Liver (tissue), 8 donors: ENCODE measurements at regions not wholly inside any gene's neighbourhood (a gene's known extent, or its start where the extent isn't known, plus 50 kb on each side); places are given as distances from the start of the nearest gene placed in this dataset.

Experiments
- DNase-seq: peaks from one replicate; pipeline ENCODE4 v3.0.0-alpha.2; 2017; ENCODE audit warnings: low spot score
- H3K27ac ChIP-seq, 2 donors: one replicate each; pipeline ENCODE4 v1.7.0; 2013; ENCODE audit warnings: inconsistent platforms in 2 of 2, low read length in 2 of 2, control low read depth in 1 of 2, low read depth in 1 of 2, mild to moderate bottlenecking in 1 of 2
- H3K27me3 ChIP-seq, 4 donors: one replicate each; pipeline versions ENCODE4 v1.6.1 to v1.7.0; 2013; ENCODE audit warnings: low read length in 3 of 4, inconsistent platforms in 1 of 4, mild to moderate bottlenecking in 1 of 4, moderate library complexity in 1 of 4; ENCODE audit not compliant: control insufficient read depth in 4 of 4, insufficient read depth in 4 of 4
- H3K36me3 ChIP-seq, 4 donors: one replicate each; pipeline versions ENCODE4 v1.6.1 to v1.7.0; 2013; ENCODE audit warnings: low read length in 3 of 4, mild to moderate bottlenecking in 3 of 4, low read depth in 1 of 4, moderate library complexity in 1 of 4; ENCODE audit not compliant: control insufficient read depth in 4 of 4, insufficient read depth in 3 of 4
- H3K4me1 ChIP-seq, 4 donors: one replicate each; pipeline versions ENCODE4 v1.6.1 to v1.7.0; 2013; ENCODE audit warnings: low read length in 3 of 4, mild to moderate bottlenecking in 3 of 4, moderate library complexity in 1 of 4; ENCODE audit not compliant: control insufficient read depth in 4 of 4, insufficient read depth in 4 of 4
- H3K4me3 ChIP-seq, 3 donors: one replicate each; pipeline versions ENCODE4 v1.6.1 to v1.7.0; 2013; ENCODE audit warnings: low read length in 3 of 3, control low read depth in 1 of 3, low read depth in 1 of 3, mild to moderate bottlenecking in 1 of 3
- H3K9ac ChIP-seq, 2 donors: one replicate each; pipeline ENCODE4 v1.7.0; 2013; ENCODE audit warnings: low read length in 2 of 2, mild to moderate bottlenecking in 2 of 2, moderate library complexity in 2 of 2, control low read depth in 1 of 2, low read depth in 1 of 2
- H3K9me3 ChIP-seq, 4 donors: one replicate each; pipeline versions ENCODE4 v1.6.1 to v1.7.0; 2013; ENCODE audit warnings: low read length in 3 of 4; ENCODE audit not compliant: control insufficient read depth in 4 of 4
- ATF3 ChIP-seq: IDR thresholded peaks from 2 replicates; pipeline ENCODE4 v1.6.1; 2016; ENCODE audit warnings: antibody characterized with exemption
- EGR1 ChIP-seq, 2 donors: IDR thresholded peaks; 2 replicates each; pipeline ENCODE4 v1.6.1; 2016 to 2018; ENCODE audit warnings: antibody characterized with exemption in 2 of 2, low read depth in 2 of 2
- FOXA1 ChIP-seq: IDR thresholded peaks from 2 replicates; pipeline ENCODE4 v1.6.1; 2016; ENCODE audit warnings: antibody characterized with exemption
- FOXA2 ChIP-seq: IDR thresholded peaks from 2 replicates; pipeline ENCODE4 v1.6.1; 2016; ENCODE audit warnings: antibody characterized with exemption
- GABPA ChIP-seq, 2 donors: IDR thresholded peaks in 1 of 2; conservative IDR thresholded peaks in 1 of 2; 2 replicates each; pipeline ENCODE4 v1.6.1; 2016; ENCODE audit warnings: antibody characterized with exemption in 2 of 2, mild to moderate bottlenecking in 1 of 2, moderate library complexity in 1 of 2
- HNF4A ChIP-seq, 2 donors: conservative IDR thresholded peaks; 2 replicates each; pipeline ENCODE4 v1.6.1; 2016; ENCODE audit warnings: antibody characterized with exemption in 2 of 2, mild to moderate bottlenecking in 2 of 2
- HNF4G ChIP-seq: IDR thresholded peaks from 2 replicates; pipeline ENCODE4 v1.6.1; 2016; ENCODE audit warnings: antibody characterized with exemption
- JUND ChIP-seq, 2 donors: IDR thresholded peaks; 2 replicates each; pipeline ENCODE4 v1.6.1; 2016; ENCODE audit warnings: antibody characterized with exemption in 2 of 2
- MAX ChIP-seq: IDR thresholded peaks from 2 replicates; pipeline ENCODE4 v1.6.1; 2016; ENCODE audit warnings: antibody characterized with exemption
- NR2F2 ChIP-seq: IDR thresholded peaks from 2 replicates; pipeline ENCODE4 v1.6.1; 2016; ENCODE audit warnings: antibody characterized with exemption
- RAD21 ChIP-seq, 2 donors: IDR thresholded peaks; 2 replicates each; pipeline ENCODE4 v1.6.1; 2016; ENCODE audit warnings: antibody characterized with exemption in 2 of 2, mild to moderate bottlenecking in 2 of 2
- RXRA ChIP-seq, 2 donors: IDR thresholded peaks; 2 replicates each; pipeline ENCODE4 v1.6.1; 2017 to 2018; ENCODE audit warnings: antibody characterized with exemption in 2 of 2, mild to moderate bottlenecking in 1 of 2
- SP1 ChIP-seq: IDR thresholded peaks from 2 replicates; pipeline ENCODE4 v1.6.1; 2018; ENCODE audit warnings: antibody characterized with exemption, mild to moderate bottlenecking
- TAF1 ChIP-seq: conservative IDR thresholded peaks from 2 replicates; pipeline ENCODE4 v1.6.1; 2016; ENCODE audit warnings: antibody characterized with exemption, mild to moderate bottlenecking
- YY1 ChIP-seq: IDR thresholded peaks from 2 replicates; pipeline ENCODE4 v1.6.1; 2016; ENCODE audit warnings: antibody characterized with exemption, mild to moderate bottlenecking
- WGBS: extraction: QIAGEN DNeasy Blood & Tissue Kit; methylation state at CpG from one replicate; pipeline ENCODE4 v1.1.7; 2013; 5-methylcytosine and 5-hydroxymethylcytosine counted together
- TF ChIP-seq, protein P1 (sequence below): IDR thresholded peaks from 2 replicates; pipeline ENCODE4 v1.6.1; 2016; ENCODE audit warnings: antibody characterized with exemption
- TF ChIP-seq, protein P2 (sequence below): fragments of 150-350 bp; IDR thresholded peaks from 2 replicates; pipeline ENCODE4 v1.5.1; 2017; ENCODE audit warnings: improper control_type of control experiment, low read depth, low read length; ENCODE audit not compliant: missing input control
- donor health status: healthy.
- donor health status: healthy.
- donor health status: healthy.
- donor health status: healthy.
- donor health status: healthy.

DNA sequence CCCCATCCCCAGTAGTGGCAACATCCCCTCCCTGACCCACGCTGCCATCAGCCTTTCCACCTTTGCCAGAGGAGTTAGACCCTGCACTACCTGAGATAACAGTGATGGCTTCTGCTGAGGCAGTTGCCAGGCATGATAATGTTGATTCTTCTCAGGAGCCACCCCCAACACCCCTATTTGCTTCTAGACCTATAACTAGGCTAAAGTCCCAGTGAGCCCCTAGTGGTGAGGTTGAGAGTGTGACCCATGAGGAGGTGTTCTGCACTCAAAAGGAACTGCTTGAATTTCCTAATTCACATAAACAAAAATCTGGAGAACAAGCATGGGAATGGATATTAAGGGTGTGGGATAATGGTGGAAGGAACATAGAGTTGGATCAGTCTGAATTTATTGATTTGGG lies 159.6 kb upstream of the COL11A1 start:
- TF ChIP-seq FOXA1 (no peak), HNF4G (no peak), HNF4A (conservative IDR thresholded peaks at IDR 0.05) (no peak), MAX (no peak), EGR1 (IDR thresholded peaks at IDR 0.05; ENCODE audit: low read depth in 2 of 2) (no peak), TAF1 (no peak), RXRA (IDR thresholded peaks at IDR 0.05) (no peak), RAD21 (IDR thresholded peaks at IDR 0.05) (no peak)
- no peaks in the 10 kb centered on the region for H3K27me3 ChIP-seq

GRCh38 chr1:103267266-103267665 lies 158.9 kb upstream of the COL11A1 start:
- H3K27me3 ChIP-seq, result no peaks in the 10 kb centered on the region
- no peak overlapping the region for H3K27ac ChIP-seq
- H3K9ac ChIP-seq, result no peak overlapping the region
- DNase-seq, result no peak
- WGBS, result 67% methylated on average over 1 of the region's 1 CpG
- TF ChIP-seq, protein P1, sequence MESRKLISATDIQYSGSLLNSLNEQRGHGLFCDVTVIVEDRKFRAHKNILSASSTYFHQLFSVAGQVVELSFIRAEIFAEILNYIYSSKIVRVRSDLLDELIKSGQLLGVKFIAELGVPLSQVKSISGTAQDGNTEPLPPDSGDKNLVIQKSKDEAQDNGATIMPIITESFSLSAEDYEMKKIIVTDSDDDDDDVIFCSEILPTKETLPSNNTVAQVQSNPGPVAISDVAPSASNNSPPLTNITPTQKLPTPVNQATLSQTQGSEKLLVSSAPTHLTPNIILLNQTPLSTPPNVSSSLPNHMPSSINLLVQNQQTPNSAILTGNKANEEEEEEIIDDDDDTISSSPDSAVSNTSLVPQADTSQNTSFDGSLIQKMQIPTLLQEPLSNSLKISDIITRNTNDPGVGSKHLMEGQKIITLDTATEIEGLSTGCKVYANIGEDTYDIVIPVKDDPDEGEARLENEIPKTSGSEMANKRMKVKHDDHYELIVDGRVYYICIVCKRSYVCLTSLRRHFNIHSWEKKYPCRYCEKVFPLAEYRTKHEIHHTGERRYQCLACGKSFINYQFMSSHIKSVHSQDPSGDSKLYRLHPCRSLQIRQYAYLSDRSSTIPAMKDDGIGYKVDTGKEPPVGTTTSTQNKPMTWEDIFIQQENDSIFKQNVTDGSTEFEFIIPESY, result no peak
- TF ChIP-seq SP1, result no peak
- no peak for TF ChIP-seq MAX
- no peaks in the 10 kb centered on the region for H3K36me3 ChIP-seq
- H3K9me3 ChIP-seq, result no peaks in the 10 kb centered on the region
- H3K4me1 ChIP-seq, result no peaks in the 10 kb centered on the region
- H3K4me3 ChIP-seq, result no peak overlapping the region

More for the DNA sequence above, 159.6 kb upstream of the COL11A1 start:
- Histone ChIP-seq H3K9me3 (no peaks in the 10 kb centered on the region), H3K4me1 (no peaks in the 10 kb centered on the region), H3K36me3 (no peaks in the 10 kb centered on the region), H3K4me3 (no peak overlapping the region), H3K27ac (no peak overlapping the region), H3K9ac (no peak overlapping the region)
- DNase-seq, result no peak
- WGBS, result 63% methylated on average over 1 of the region's 1 CpG

- Histone ChIP-seq H3K4me3 (no peak overlapping the region), H3K9ac (no peak overlapping the region), H3K27ac (no peak overlapping the region), H3K27me3 (no peaks in the 10 kb centered on the region), H3K4me1 (no peaks in the 10 kb centered on the region), H3K36me3 (no peaks in the 10 kb centered on the region), H3K9me3 (no peaks in the 10 kb centered on the region)
- TF ChIP-seq JUND (IDR thresholded peaks at IDR 0.05) (no peak), NR2F2 (no peak), MAX (no peak), YY1 (no peak), FOXA1 (no peak), RAD21 (IDR thresholded peaks at IDR 0.05) (no peak), HNF4G (no peak), RXRA (IDR thresholded peaks at IDR 0.05) (no peak), HNF4A (conservative IDR thresholded peaks at IDR 0.05) (no peak), ATF3 (no peak), GABPA (IDR thresholded peaks at IDR 0.05 in 1 of 2, conservative IDR thresholded peaks at IDR 0.05 in 1 of 2) (no peak), EGR1 (IDR thresholded peaks at IDR 0.05; ENCODE audit: low read depth in 2 of 2) (no peak), FOXA2 (no peak)
- TF ChIP-seq, protein P1, result no peak
- TF ChIP-seq, protein P2, sequence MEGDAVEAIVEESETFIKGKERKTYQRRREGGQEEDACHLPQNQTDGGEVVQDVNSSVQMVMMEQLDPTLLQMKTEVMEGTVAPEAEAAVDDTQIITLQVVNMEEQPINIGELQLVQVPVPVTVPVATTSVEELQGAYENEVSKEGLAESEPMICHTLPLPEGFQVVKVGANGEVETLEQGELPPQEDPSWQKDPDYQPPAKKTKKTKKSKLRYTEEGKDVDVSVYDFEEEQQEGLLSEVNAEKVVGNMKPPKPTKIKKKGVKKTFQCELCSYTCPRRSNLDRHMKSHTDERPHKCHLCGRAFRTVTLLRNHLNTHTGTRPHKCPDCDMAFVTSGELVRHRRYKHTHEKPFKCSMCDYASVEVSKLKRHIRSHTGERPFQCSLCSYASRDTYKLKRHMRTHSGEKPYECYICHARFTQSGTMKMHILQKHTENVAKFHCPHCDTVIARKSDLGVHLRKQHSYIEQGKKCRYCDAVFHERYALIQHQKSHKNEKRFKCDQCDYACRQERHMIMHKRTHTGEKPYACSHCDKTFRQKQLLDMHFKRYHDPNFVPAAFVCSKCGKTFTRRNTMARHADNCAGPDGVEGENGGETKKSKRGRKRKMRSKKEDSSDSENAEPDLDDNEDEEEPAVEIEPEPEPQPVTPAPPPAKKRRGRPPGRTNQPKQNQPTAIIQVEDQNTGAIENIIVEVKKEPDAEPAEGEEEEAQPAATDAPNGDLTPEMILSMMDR, result no peak
- DNase-seq, result no peak
Measured at GRCh38 chr1:103266036-103266435, 157.7 kb upstream of the COL11A1 start.
